ENCODE measurements at regions not wholly inside any gene's neighbourhood (a gene's known extent, or its start where the extent isn't known, plus 50 kb on each side); places are given as distances from the start of the nearest gene placed in this dataset.

GRCh38 chr16:13768471-13768870 is 151.5 kb upstream of the ERCC4 start:
- TF ChIP-seq POLR2A (IDR thresholded peaks at IDR 0.05; ENCODE audit: low read depth, low read length) = no peak
- TF ChIP-seq CTCF (conservative IDR thresholded peaks at IDR 0.05; ENCODE audit: low read depth, low read length) = no peak

Data from IMR-90 (cell line).